NT2/D1 (cell line): ENCODE measurements at regions not wholly inside any gene's neighbourhood (a gene's known extent, or its start where the extent isn't known, plus 50 kb on each side); places are given as distances from the start of the nearest gene placed in this dataset.

ENCODE experiments used
- DNase-seq: peaks from one replicate; pipeline ENCODE4 v3.0.0-alpha.2; 2011; ENCODE audit warnings: low read depth, low spot score
- H3K27me3 ChIP-seq: 2 replicates; pipeline ENCODE4 v1.6.0; 2011; ENCODE audit warnings: mild to moderate bottlenecking; ENCODE audit not compliant: insufficient read length, insufficient read depth
- H3K36me3 ChIP-seq: 2 replicates; pipeline ENCODE4 v1.6.1; 2011; ENCODE audit warnings: mild to moderate bottlenecking, low read length, mixed read lengths; ENCODE audit not compliant: insufficient read depth, insufficient read length
- H3K4me1 ChIP-seq: 2 replicates; pipeline ENCODE4 v1.5.1; 2011; ENCODE audit not compliant: insufficient read depth, insufficient read length
- H3K4me3 ChIP-seq: 2 replicates; pipeline ENCODE4 v1.5.1; 2011; ENCODE audit warnings: low read depth; ENCODE audit not compliant: insufficient read length
- H3K9ac ChIP-seq: 2 replicates; pipeline ENCODE4 v1.6.0; 2011; ENCODE audit warnings: low read depth; ENCODE audit not compliant: insufficient read length
- H3K9me3 ChIP-seq: 2 replicates; pipeline ENCODE4 v1.5.1; 2011; ENCODE audit warnings: mild to moderate bottlenecking, low read length; ENCODE audit not compliant: insufficient read depth
- SUZ12 ChIP-seq: IDR thresholded peaks from 2 replicates; pipeline ENCODE4 v1.6.1; 2011; ENCODE audit not compliant: insufficient read length, insufficient read depth; ENCODE audit errors: extremely low read depth
- YY1 ChIP-seq: IDR thresholded peaks from 2 replicates; pipeline ENCODE4 v1.6.1; 2011; ENCODE audit not compliant: insufficient read length, insufficient read depth
- ZNF274 ChIP-seq: IDR thresholded peaks from 2 replicates; pipeline ENCODE4 v1.6.1; 2011; ENCODE audit warnings: mild to moderate bottlenecking, low read depth, low read length

GRCh38 chr9:115401756-115402327 is 283.9 kb upstream of the TNC start:
- Histone ChIP-seq H3K27me3 (no peaks in the 10 kb centered on the region), H3K9ac (no peak overlapping the region), H3K4me1 (no peaks in the 10 kb centered on the region), H3K4me3 (no peak overlapping the region), H3K9me3 (peaks cover 5% of the 10 kb centered on the region; the same call in 1 of the 2 replicates), H3K36me3 (no peaks in the 10 kb centered on the region)
- DNase-seq = no peak
- no peak for TF ChIP-seq YY1
- no peak for TF ChIP-seq SUZ12
- no peak for TF ChIP-seq ZNF274

DNA sequence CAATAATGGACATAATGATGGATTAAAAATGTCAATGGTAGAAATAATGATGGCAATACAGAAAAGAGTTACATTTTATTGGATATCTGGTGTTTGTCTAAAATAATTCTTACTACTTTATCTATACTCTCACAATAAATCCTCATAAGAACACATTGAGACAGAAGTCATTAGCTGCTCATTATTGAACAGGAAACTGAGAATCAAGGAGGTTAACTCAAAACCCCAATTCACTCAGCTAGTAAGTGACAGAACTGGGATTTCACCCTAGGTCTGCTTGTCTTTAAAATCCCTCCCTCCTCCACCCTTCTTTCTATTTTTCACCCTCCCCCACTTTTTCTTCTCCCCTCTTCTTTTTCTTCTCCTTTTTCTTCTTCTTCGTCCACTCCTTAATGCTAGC is 285.8 kb upstream of the TNC start:
- H3K9me3 ChIP-seq = peaks cover 5% of the 10 kb centered on the region; the same call in 1 of the 2 replicates
- H3K27me3 ChIP-seq = no peaks in the 10 kb centered on the region
- TF ChIP-seq YY1 (no peak), ZNF274 (no peak), SUZ12 (no peak)
- no peak overlapping the region for H3K9ac ChIP-seq
- no peak for DNase-seq
- no peaks in the 10 kb centered on the region for H3K4me1 ChIP-seq
- no peaks in the 10 kb centered on the region for H3K36me3 ChIP-seq
- no peak overlapping the region for H3K4me3 ChIP-seq

GRCh38 chr9:115404311-115404710 is 286.4 kb upstream of the TNC start:
- Histone ChIP-seq H3K4me1 (no peaks in the 10 kb centered on the region), H3K27me3 (no peaks in the 10 kb centered on the region)

DNA sequence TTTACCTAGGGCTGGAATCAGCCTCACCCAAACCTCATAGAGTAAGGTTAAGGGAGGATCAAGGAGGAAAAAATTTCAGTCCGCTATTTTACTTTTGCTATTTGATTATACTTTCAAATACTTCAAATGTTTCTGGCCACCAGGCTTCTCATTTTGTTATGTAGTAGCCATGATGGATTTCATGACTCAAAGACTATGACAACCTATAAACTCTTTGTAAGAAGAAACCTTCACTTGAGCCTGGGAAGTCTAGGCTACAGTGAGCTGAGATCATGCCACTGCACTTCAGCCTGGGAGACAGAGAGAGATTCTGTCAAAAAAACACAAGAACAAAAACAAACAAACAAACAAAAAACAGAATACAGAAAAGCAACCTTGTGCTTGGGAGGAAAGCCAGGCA is 293.6 kb upstream of the TNC start:
- TF ChIP-seq YY1 (no peak), ZNF274 (no peak), SUZ12 (no peak)
- Histone ChIP-seq H3K4me1 (no peaks in the 10 kb centered on the region), H3K9ac (no peak overlapping the region), H3K27me3 (no peaks in the 10 kb centered on the region), H3K4me3 (no peak overlapping the region), H3K9me3 (peaks cover 7% of the 10 kb centered on the region; the same call in 1 of the 2 replicates), H3K36me3 (no peaks in the 10 kb centered on the region)
- no peak for DNase-seq

More at GRCh38 chr9:115404311-115404710, 286.4 kb upstream of the TNC start:
- H3K9ac ChIP-seq = no peak overlapping the region
- H3K36me3 ChIP-seq = no peaks in the 10 kb centered on the region
- TF ChIP-seq YY1 = no peak
- TF ChIP-seq ZNF274 = no peak
- no peak for TF ChIP-seq SUZ12
- H3K9me3 ChIP-seq = peaks cover 11% of the 10 kb centered on the region; the same call in 1 of the 2 replicates
- DNase-seq = no peak
- no peak overlapping the region for H3K4me3 ChIP-seq

DNA sequence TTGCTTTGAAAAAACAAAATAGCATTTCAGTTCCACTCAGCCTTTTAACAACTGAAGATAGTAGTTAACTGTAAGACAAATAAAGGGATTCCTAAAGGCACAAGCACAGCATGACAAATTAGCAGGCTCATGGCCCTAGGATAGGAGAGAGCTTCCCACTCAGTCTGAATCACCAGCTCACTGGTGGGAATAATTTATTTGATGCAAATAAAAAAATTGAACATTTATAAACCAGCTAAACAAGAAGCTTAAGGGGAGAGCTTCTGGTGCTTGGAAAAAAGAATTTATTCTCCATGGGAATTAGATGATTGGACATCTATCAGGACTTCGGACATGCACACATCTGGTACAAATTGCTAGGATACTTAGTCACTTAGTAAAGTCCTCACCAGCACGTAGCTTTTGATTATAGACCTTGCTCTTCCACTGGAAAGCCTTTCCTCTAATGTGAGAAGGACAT is 294.1 kb upstream of the TNC start:
- H3K9me3 ChIP-seq = peaks cover 7% of the 10 kb centered on the region; the same call in 1 of the 2 replicates
- TF ChIP-seq SUZ12 (no peak), YY1 (no peak), ZNF274 (no peak)
- no peak for DNase-seq
- H3K36me3 ChIP-seq = no peaks in the 10 kb centered on the region
- H3K9ac ChIP-seq = no peak overlapping the region
- no peak overlapping the region for H3K4me3 ChIP-seq
- H3K27me3 ChIP-seq = no peaks in the 10 kb centered on the region
- H3K4me1 ChIP-seq = no peaks in the 10 kb centered on the region

DNA sequence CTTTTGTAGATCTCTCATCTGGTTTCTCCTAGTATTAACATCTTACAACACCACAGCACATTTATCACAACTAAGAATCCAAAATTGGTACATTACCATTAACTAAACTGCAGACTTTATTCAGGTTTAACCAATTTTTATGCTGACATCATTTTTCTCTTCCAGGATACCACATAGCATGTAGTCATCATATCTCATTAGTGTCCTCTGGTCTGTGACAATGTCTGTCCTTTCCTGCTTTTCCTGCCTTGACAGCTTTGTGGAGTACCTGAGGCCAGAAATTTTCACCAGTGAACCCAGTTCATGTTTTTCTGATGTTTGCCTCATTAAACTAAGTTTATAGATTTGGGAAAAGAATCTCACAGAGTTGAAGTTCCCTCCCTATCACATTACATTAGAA is 294.7 kb upstream of the TNC start:
- Histone ChIP-seq H3K4me1 (no peaks in the 10 kb centered on the region), H3K36me3 (no peaks in the 10 kb centered on the region), H3K9ac (no peak overlapping the region), H3K27me3 (no peaks in the 10 kb centered on the region), H3K4me3 (no peak overlapping the region), H3K9me3 (peaks cover 7% of the 10 kb centered on the region; the same call in 1 of the 2 replicates)
- no peak for DNase-seq
- TF ChIP-seq YY1 (no peak), ZNF274 (no peak), SUZ12 (no peak)

DNA sequence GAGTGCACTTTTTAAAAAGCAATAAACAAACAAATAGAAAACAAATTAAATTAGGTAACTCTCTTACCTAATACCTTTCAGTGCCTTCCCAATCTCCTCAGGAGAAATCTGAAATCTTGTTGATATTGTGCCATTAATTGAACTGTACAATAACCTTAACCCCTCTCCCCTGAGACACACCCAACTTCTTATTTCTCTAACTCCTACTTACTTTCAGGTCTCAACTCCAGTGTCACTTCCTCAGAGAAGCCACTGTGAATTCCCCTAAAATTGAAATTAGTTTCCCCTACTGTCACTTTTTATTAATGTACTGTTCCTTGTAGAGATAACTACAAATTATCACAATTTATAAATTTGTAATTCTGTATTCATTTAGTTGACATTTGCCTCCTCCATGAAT is 295.3 kb upstream of the TNC start:
- no peak overlapping the region for H3K9ac ChIP-seq
- H3K36me3 ChIP-seq = no peaks in the 10 kb centered on the region
- H3K4me1 ChIP-seq = no peaks in the 10 kb centered on the region
- no peak for DNase-seq
- H3K27me3 ChIP-seq = no peaks in the 10 kb centered on the region
- peaks cover 7% of the 10 kb centered on the region; the same call in 1 of the 2 replicates for H3K9me3 ChIP-seq
- TF ChIP-seq ZNF274 = no peak
- no peak for TF ChIP-seq YY1
- TF ChIP-seq SUZ12 = no peak
- no peak overlapping the region for H3K4me3 ChIP-seq
